Panc1 (cell line): ENCODE measurements at regions not wholly inside any gene's neighbourhood (a gene's known extent, or its start where the extent isn't known, plus 50 kb on each side); places are given as distances from the start of the nearest gene placed in this dataset.

Experiments used
- ATAC-seq: fragments of 200-7000 bp; cut with Tn5 transposase; 2 replicates; pipeline ENCODE4 v1.9.1; 2020; ENCODE audit warnings: mild to moderate bottlenecking, moderate library complexity
- BruUV-seq: library from RNA; stranded (reverse); fragments of 400-500 nt; replicated peaks from 2 replicates; lab custom pipeline; 2021; lab: Mats Ljungman, UMichigan
- CTCF ChIA-PET: fragments of 300-600 bp; sonication (Branson Sonifier 250); formaldehyde crosslinking; loops from one replicate; lab custom pipeline; 2022; ENCODE audit warnings: antibody characterized with exemption; lab: Charles Lee
- POLR2A ChIA-PET: fragments of 300-600 bp; sonication (Branson Sonifier 250); formaldehyde crosslinking; loops from one replicate; lab custom pipeline; 2022; ENCODE audit warnings: antibody characterized with exemption; lab: Charles Lee
- DNase-seq: peaks from one replicate; pipeline ENCODE4 v3.0.0-alpha.2; 2010; ENCODE audit warnings: low read depth, low spot score
- H3K27ac ChIP-seq: 2 replicates; pipeline ENCODE4 v1.5.1; 2011; ENCODE audit warnings: mild to moderate bottlenecking, low read length, inconsistent platforms
- H3K27me3 ChIP-seq: fragments of 200-500 bp; sonication (Bioruptor generic); 2 replicates; pipeline ENCODE4 v1.6.0; 2014; ENCODE audit warnings: low read length, inconsistent platforms; ENCODE audit not compliant: control insufficient read depth, insufficient read depth
- H3K36me3 ChIP-seq: fragments of 200-500 bp; sonication (Bioruptor generic); 2 replicates; pipeline ENCODE4 v1.5.1; 2014; ENCODE audit warnings: inconsistent platforms, mild to moderate bottlenecking, low read length, moderate library complexity; ENCODE audit not compliant: control insufficient read depth, insufficient read depth
- H3K4me1 ChIP-seq: 2 replicates; pipeline ENCODE4 v1.5.1; 2011; ENCODE audit warnings: inconsistent platforms, mild to moderate bottlenecking, low read length, moderate library complexity; ENCODE audit not compliant: control insufficient read depth, insufficient read depth
- H3K4me3 ChIP-seq, 2 experiments: 2 replicates each; pipeline ENCODE4 v1.5.1; 2011 to 2012; ENCODE audit warnings: low read depth in 2 of 2, low read length in 2 of 2, mild to moderate bottlenecking in 2 of 2, inconsistent platforms in 1 of 2, moderate library complexity in 1 of 2
- H3K9me3 ChIP-seq: fragments of 200-500 bp; sonication (Bioruptor generic); 2 replicates; pipeline ENCODE4 v1.5.1; 2014; ENCODE audit warnings: low read depth, mild to moderate bottlenecking, inconsistent platforms, low read length, moderate library complexity; ENCODE audit not compliant: control insufficient read depth, insufficient read depth
- POLR2AphosphoS5 ChIP-seq: IDR thresholded peaks from 2 replicates; pipeline ENCODE4 v1.6.1; 2012; ENCODE audit warnings: mild to moderate bottlenecking, low read depth, low read length, moderate library complexity
- SIN3A ChIP-seq: IDR thresholded peaks from 2 replicates; pipeline ENCODE4 v1.6.1; 2012; ENCODE audit warnings: low read depth, mild to moderate bottlenecking, low read length, moderate library complexity, borderline replicate concordance; ENCODE audit not compliant: insufficient read depth
- TCF7L2 ChIP-seq: IDR thresholded peaks from 2 replicates; pipeline ENCODE4 v1.6.1; 2011; ENCODE audit warnings: mild to moderate bottlenecking, low read depth, low read length, inconsistent platforms
- in situ Hi-C: cut with HindIII; loops from 2 replicates; pipeline ENCODE4 v1.10.0; 2016; ENCODE audit warnings: low sequenced_read_pairs, low pct_unique_long_range_greater_than_20kb
- intact Hi-C: fragments of 100-400 bp; cut with micrococcal nuclease; formaldehyde crosslinking; loops from one replicate; pipeline ENCODE4 v1.10.0; 2022; ENCODE audit not compliant: unreplicated experiment
- TF ChIP-seq, protein P1 (sequence below): fragments of 450-650 bp; IDR thresholded peaks from 2 replicates; pipeline ENCODE4 v1.5.1; 2017; ENCODE audit warnings: mild to moderate bottlenecking
- TF ChIP-seq, protein P2 (sequence below), 2 experiments: IDR thresholded peaks; 2 replicates each; pipeline ENCODE4 v1.6.1; 2011 to 2012; ENCODE audit warnings: low read depth in 2 of 2, control low read depth in 1 of 2, low read length in 1 of 2, mild to moderate bottlenecking in 1 of 2, moderate library complexity in 1 of 2; ENCODE audit not compliant: insufficient read depth in 1 of 2

- BruUV-seq: no TSS peak
- POLR2A ChIA-PET: no interaction called here
- Histone ChIP-seq H3K36me3 (no peaks in the 10 kb centered on the region), H3K4me3 (no peak overlapping the region), H3K9me3 (0 out of 2 replicates have a peak, but pooled peaks cover 3% of the 10 kb centered on the region), H3K27me3 (no peaks in the 10 kb centered on the region), H3K4me1 (no peaks in the 10 kb centered on the region), H3K27ac (no peak overlapping the region)
- in situ Hi-C loops: no loop called here
- DNase-seq: no peak
- no peak for ATAC-seq
- TF ChIP-seq, protein P1, sequence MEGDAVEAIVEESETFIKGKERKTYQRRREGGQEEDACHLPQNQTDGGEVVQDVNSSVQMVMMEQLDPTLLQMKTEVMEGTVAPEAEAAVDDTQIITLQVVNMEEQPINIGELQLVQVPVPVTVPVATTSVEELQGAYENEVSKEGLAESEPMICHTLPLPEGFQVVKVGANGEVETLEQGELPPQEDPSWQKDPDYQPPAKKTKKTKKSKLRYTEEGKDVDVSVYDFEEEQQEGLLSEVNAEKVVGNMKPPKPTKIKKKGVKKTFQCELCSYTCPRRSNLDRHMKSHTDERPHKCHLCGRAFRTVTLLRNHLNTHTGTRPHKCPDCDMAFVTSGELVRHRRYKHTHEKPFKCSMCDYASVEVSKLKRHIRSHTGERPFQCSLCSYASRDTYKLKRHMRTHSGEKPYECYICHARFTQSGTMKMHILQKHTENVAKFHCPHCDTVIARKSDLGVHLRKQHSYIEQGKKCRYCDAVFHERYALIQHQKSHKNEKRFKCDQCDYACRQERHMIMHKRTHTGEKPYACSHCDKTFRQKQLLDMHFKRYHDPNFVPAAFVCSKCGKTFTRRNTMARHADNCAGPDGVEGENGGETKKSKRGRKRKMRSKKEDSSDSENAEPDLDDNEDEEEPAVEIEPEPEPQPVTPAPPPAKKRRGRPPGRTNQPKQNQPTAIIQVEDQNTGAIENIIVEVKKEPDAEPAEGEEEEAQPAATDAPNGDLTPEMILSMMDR: no peak
- TF ChIP-seq, protein P2, sequence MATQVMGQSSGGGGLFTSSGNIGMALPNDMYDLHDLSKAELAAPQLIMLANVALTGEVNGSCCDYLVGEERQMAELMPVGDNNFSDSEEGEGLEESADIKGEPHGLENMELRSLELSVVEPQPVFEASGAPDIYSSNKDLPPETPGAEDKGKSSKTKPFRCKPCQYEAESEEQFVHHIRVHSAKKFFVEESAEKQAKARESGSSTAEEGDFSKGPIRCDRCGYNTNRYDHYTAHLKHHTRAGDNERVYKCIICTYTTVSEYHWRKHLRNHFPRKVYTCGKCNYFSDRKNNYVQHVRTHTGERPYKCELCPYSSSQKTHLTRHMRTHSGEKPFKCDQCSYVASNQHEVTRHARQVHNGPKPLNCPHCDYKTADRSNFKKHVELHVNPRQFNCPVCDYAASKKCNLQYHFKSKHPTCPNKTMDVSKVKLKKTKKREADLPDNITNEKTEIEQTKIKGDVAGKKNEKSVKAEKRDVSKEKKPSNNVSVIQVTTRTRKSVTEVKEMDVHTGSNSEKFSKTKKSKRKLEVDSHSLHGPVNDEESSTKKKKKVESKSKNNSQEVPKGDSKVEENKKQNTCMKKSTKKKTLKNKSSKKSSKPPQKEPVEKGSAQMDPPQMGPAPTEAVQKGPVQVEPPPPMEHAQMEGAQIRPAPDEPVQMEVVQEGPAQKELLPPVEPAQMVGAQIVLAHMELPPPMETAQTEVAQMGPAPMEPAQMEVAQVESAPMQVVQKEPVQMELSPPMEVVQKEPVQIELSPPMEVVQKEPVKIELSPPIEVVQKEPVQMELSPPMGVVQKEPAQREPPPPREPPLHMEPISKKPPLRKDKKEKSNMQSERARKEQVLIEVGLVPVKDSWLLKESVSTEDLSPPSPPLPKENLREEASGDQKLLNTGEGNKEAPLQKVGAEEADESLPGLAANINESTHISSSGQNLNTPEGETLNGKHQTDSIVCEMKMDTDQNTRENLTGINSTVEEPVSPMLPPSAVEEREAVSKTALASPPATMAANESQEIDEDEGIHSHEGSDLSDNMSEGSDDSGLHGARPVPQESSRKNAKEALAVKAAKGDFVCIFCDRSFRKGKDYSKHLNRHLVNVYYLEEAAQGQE (IDR thresholded peaks at IDR 0.05; ENCODE audit: insufficient read depth in 1 of 2, low read depth in 2 of 2, low read length in 1 of 2): no peak
- TF ChIP-seq POLR2AphosphoS5: no peak
- no peak for TF ChIP-seq TCF7L2
- no peak for TF ChIP-seq SIN3A
- intact Hi-C loops: no loop called here
- CTCF ChIA-PET: no interaction called here
Measured at GRCh38 chr1:195335541-195335940, 1272.7 kb downstream of the KCNT2 start.

DNA sequence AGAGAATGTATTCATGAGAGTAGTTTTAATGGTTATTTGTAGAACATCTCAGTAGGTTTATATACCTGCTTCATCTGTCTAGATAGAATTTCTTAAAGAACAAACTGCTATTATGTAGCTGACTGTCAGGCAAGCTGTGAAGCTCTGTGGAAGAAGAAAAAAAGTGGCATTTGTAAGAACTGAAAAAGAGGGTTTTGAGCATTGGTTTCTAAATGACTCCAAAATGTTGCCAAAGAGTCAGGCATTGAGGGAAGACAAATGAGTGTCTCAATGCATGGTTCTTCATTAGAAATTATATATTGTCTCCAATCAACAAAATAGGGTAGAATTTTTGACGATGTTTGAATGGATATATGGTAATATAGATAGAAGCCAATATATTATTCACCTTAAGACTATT is 1276.1 kb downstream of the KCNT2 start:
- Histone ChIP-seq H3K27me3 (no peaks in the 10 kb centered on the region), H3K4me1 (no peaks in the 10 kb centered on the region), H3K4me3 (no peak overlapping the region), H3K36me3 (no peaks in the 10 kb centered on the region), H3K27ac (no peak overlapping the region), H3K9me3 (no peaks in the 10 kb centered on the region)
- intact Hi-C loops: no loop called here
- in situ Hi-C loops: no loop called here
- ChIA-PET POLR2A (no interaction called here), CTCF (no interaction called here)
- DNase-seq (no peak), ATAC-seq (no peak)
- no TSS peak for BruUV-seq
- TF ChIP-seq, protein P1: no peak
- TF ChIP-seq TCF7L2: no peak
- no peak for TF ChIP-seq POLR2AphosphoS5
- TF ChIP-seq, protein P2 (IDR thresholded peaks at IDR 0.05; ENCODE audit: insufficient read depth in 1 of 2, low read depth in 2 of 2, low read length in 1 of 2): no peak
- no peak for TF ChIP-seq SIN3A
